Activated CD8-positive, alpha-beta T cell treated with anti-CD3 and anti-CD28 coated beads for 36 hours (primary cell): ENCODE measurements at regions not wholly inside any gene's neighbourhood (a gene's known extent, or its start where the extent isn't known, plus 50 kb on each side); places are given as distances from the start of the nearest gene placed in this dataset.

Experiments used
- ATAC-seq: fragments of 200-7000 bp; cut with Tn5 transposase; one replicate; pipeline ENCODE4 v1.10.0; 2021; ENCODE audit warnings: mild to moderate bottlenecking, moderate library complexity
- CTCF ChIA-PET: fragments of 350-600 bp; sonication (Branson Sonifier 250); formaldehyde crosslinking; loops from one replicate; lab custom pipeline; 2021; ENCODE audit warnings: antibody characterized with exemption; lab: Charles Lee
- POLR2A ChIA-PET: fragments of 350-600 bp; sonication (Branson Sonifier 250); formaldehyde crosslinking; loops from one replicate; lab custom pipeline; 2021; ENCODE audit warnings: antibody characterized with exemption; lab: Charles Lee
- DNase-seq: peaks from one replicate; pipeline ENCODE4 v3.0.0-alpha.2; 2020
- H3K27ac Mint-ChIP-seq: one replicate; pipeline ENCODE4 v1.8.0; 2021; ENCODE audit warnings: mild to moderate bottlenecking, mixed read lengths
- H3K27me3 Mint-ChIP-seq: one replicate; pipeline ENCODE4 v1.8.0; 2021; ENCODE audit warnings: mixed read lengths
- H3K36me3 Mint-ChIP-seq: one replicate; pipeline ENCODE4 v1.8.0; 2021; ENCODE audit warnings: low read depth, mixed read lengths
- H3K4me1 Mint-ChIP-seq: one replicate; pipeline ENCODE4 v1.8.0; 2021; ENCODE audit warnings: low read depth, mixed read lengths
- H3K4me3 Mint-ChIP-seq: one replicate; pipeline ENCODE4 v1.8.0; 2021; ENCODE audit warnings: mild to moderate bottlenecking, moderate library complexity, mixed read lengths
- H3K9me3 Mint-ChIP-seq: one replicate; pipeline ENCODE4 v1.8.0; 2021; ENCODE audit warnings: mixed read lengths
- CTCF ChIP-seq: fragments of 200-600 bp; IDR thresholded peaks from one replicate; pipeline ENCODE4 v1.8.0; 2022; ENCODE audit warnings: antibody characterized with exemption, mild to moderate bottlenecking
- intact Hi-C: fragments of 100-400 bp; cut with micrococcal nuclease; formaldehyde crosslinking; loops from one replicate; pipeline ENCODE4 v1.10.0; 2022

- intact Hi-C loops: no loop called here
- no peak for TF ChIP-seq CTCF
- Mint-ChIP-seq H3K36me3 (no peaks in the 10 kb centered on the region), H3K9me3 (peaks cover 5% of the 10 kb centered on the region), H3K27ac (no peak overlapping the region), H3K4me3 (no peak overlapping the region), H3K4me1 (no peaks in the 10 kb centered on the region), H3K27me3 (no peaks in the 10 kb centered on the region)
- ATAC-seq (no peak), DNase-seq (no peak)
- POLR2A ChIA-PET: no interaction called here
- CTCF ChIA-PET: no interaction called here
Measured at GRCh38 chr3:90015688-90016356, 908.4 kb downstream of the EPHA3 start.

GRCh38 chr3:90016555-90016954 is 909.1 kb downstream of the EPHA3 start:
- CTCF ChIA-PET: no interaction called here

GRCh38 chr3:90018779-90019178 is 911.4 kb downstream of the EPHA3 start:
- DNase-seq (no peak), ATAC-seq (no peak)
- POLR2A ChIA-PET: no interaction called here
- CTCF ChIA-PET: no interaction called here
- H3K4me1 Mint-ChIP-seq: no peaks in the 10 kb centered on the region
- no peaks in the 10 kb centered on the region for H3K36me3 Mint-ChIP-seq
- TF ChIP-seq CTCF: no peak
- H3K27ac Mint-ChIP-seq: no peak overlapping the region
- intact Hi-C loops: no loop called here
- H3K9me3 Mint-ChIP-seq: peaks cover 10% of the 10 kb centered on the region
- H3K27me3 Mint-ChIP-seq: no peaks in the 10 kb centered on the region
- no peak overlapping the region for H3K4me3 Mint-ChIP-seq

More at GRCh38 chr3:90016555-90016954, 909.1 kb downstream of the EPHA3 start:
- Mint-ChIP-seq H3K27ac (no peak overlapping the region), H3K4me1 (no peaks in the 10 kb centered on the region), H3K27me3 (no peaks in the 10 kb centered on the region), H3K36me3 (no peaks in the 10 kb centered on the region), H3K4me3 (no peak overlapping the region), H3K9me3 (peaks cover 5% of the 10 kb centered on the region)
- DNase-seq (no peak), ATAC-seq (no peak)
- TF ChIP-seq CTCF: no peak
- POLR2A ChIA-PET: no interaction called here
- intact Hi-C loops: no loop called here

- Mint-ChIP-seq H3K27me3 (no peaks in the 10 kb centered on the region), H3K4me3 (no peak overlapping the region), H3K36me3 (no peaks in the 10 kb centered on the region), H3K27ac (no peak overlapping the region), H3K9me3 (peaks cover 13% of the 10 kb centered on the region), H3K4me1 (no peaks in the 10 kb centered on the region)
- POLR2A ChIA-PET: no interaction called here
- CTCF ChIA-PET: no interaction called here
- intact Hi-C loops: no loop called here
- DNase-seq (no peak), ATAC-seq (no peak)
- TF ChIP-seq CTCF: no peak
Measured at GRCh38 chr3:90025019-90025418, 917.6 kb downstream of the EPHA3 start.

GRCh38 chr3:90026406-90026805 is 919.0 kb downstream of the EPHA3 start:
- intact Hi-C loops: no loop called here
- DNase-seq: no peak
- no peaks in the 10 kb centered on the region for H3K36me3 Mint-ChIP-seq
- CTCF ChIA-PET: no interaction called here
- H3K4me1 Mint-ChIP-seq: no peaks in the 10 kb centered on the region
- POLR2A ChIA-PET: no interaction called here
- no peaks in the 10 kb centered on the region for H3K27me3 Mint-ChIP-seq
- no peak for TF ChIP-seq CTCF
- no peak for ATAC-seq
- no peak overlapping the region for H3K27ac Mint-ChIP-seq
- peaks cover 13% of the 10 kb centered on the region for H3K9me3 Mint-ChIP-seq
- H3K4me3 Mint-ChIP-seq: no peak overlapping the region
